ENCODE measurements at regions not wholly inside any gene's neighbourhood (a gene's known extent, or its start where the extent isn't known, plus 50 kb on each side); places are given as distances from the start of the nearest gene placed in this dataset.
"Not testable (repeated sequence)": the region's sequence is repeated elsewhere in the genome, so short reads cannot be mapped to it uniquely, and the experiment has no call there.

GRCh38 chr5:158058208-158059120, 199.5 kb upstream of the CLINT1 start:
- no peak for DNase-seq (ENCODE audit: low read depth)

DNA sequence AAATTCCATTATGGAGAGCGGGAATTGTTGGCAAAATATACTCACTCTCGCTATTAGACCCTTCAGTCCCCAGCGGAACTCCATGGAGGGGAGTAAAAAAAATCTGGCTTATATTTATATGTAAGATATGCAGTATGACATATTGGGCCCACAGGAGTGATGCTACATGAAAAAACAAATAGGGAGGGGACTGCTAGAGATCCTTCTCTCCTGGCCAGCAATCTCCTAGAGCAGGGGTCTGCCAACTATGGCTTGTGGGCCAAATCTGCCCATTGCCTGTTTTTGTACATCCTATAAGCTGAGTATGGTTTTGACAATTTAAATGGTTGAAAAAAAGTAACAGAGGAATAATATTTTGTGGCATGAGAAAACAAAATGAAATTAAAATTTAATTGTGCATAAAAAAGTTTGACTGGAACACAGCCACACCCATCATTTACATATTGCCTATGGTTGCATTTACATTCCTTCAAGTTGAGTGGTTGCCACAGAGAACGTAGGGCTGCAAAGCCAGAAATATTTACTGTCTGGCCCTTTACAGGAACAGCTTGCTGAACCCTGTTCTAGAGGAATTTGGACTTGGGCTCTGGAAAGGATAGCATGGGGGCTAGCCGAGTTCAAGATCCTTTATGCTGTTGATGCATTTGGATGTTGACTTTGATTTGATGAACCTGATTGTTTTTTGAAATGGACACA, 197.3 kb upstream of the CLINT1 start:
- no peak for DNase-seq (ENCODE audit: low read depth)

DNA sequence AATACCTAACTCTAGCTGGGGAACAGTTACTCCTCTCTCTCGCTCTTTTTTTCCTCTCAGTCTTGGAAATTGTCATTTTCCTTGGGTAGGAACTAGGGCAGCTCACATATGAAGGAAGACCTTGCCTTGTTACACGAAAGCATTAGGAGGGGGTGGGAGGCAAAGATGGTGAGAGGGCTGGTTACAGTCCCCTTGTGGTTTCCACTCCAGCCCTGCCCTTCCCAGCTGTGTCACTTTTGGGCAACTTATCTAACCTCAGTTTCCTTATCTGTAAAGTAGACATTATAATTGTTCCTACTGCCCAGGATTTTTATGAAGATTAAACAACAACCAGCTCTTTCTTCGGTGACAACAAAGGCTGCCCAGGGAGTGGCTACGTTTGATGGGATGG, 196.2 kb upstream of the CLINT1 start:
- no peak for DNase-seq (ENCODE audit: low read depth)

GRCh38 chr5:158054223-158055110, 195.5 kb upstream of the CLINT1 start:
- no peak for DNase-seq (ENCODE audit: low read depth)

GRCh38 chr5:158051036-158051435, 192.1 kb upstream of the CLINT1 start:
- no peak for DNase-seq (ENCODE audit: low read depth)

GRCh38 chr5:158050421-158050820, 191.5 kb upstream of the CLINT1 start:
- DNase-seq (ENCODE audit: low read depth) = no peak

GRCh38 chr5:158049459-158049858, 190.5 kb upstream of the CLINT1 start:
- DNase-seq (ENCODE audit: low read depth) = no peak

DNA sequence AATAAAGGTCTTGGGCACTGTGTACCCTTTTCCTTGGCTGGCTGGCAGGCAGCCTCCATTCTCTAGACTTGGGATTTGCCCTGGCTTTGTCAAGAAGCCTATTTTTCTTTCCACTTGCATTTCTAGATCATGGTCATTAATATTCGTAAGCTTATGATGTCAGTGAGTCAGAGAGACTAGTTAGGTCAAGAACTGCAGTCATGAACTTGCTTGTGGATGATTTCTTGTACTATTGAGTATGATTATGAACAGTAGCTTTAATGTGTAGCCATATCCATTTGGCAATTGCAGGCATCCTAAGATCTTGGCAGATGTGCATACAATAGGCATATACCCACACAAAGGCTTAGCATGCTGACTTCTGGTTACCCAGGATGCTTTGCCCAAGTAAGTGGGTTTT, 186.8 kb upstream of the CLINT1 start:
- DNase-seq (ENCODE audit: low read depth) = no peak

DNA sequence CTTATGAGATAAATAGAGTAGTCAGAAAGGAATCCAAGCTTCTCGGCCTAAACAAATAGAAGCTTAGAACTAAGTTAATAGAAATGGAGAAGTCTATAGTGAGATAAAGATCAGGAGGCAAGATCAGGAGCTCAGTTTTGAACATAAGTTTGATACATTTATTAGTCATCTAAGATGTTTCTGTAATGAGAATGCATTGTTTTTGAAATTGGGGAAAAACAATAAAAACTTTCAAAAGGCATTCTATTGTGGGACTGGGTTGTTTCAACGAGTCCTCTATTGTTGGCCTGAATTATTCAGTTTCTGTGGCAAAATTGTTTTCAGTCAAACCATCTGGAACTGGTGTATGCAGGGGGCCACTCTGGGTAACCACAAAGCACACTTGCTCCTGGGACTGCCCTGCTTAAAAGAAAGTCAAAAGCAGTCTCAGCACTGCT, 181.0 kb upstream of the CLINT1 start:
- no peak for DNase-seq (ENCODE audit: low read depth)

DNA sequence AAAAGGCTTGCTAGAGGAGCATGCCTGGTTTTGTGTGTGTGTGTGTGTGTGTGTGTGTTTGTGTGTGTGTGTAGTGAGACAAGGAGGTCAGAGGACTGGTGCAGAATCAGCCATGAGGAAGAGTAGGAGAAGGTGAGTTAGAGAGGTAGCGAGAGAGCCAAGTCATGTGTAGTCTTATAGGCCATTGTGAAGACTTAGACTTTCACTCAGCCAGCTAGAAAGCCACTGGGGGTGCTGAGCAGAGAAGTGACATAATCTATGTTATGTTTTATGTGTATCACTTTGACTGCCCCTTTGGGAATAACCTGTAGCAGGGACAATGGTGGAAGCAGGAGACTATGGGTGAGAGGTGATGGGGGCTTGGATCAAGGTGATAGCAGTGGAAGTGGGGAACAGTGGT, 180.5 kb upstream of the CLINT1 start:
- DNase-seq (ENCODE audit: low read depth) = no peak

DNA sequence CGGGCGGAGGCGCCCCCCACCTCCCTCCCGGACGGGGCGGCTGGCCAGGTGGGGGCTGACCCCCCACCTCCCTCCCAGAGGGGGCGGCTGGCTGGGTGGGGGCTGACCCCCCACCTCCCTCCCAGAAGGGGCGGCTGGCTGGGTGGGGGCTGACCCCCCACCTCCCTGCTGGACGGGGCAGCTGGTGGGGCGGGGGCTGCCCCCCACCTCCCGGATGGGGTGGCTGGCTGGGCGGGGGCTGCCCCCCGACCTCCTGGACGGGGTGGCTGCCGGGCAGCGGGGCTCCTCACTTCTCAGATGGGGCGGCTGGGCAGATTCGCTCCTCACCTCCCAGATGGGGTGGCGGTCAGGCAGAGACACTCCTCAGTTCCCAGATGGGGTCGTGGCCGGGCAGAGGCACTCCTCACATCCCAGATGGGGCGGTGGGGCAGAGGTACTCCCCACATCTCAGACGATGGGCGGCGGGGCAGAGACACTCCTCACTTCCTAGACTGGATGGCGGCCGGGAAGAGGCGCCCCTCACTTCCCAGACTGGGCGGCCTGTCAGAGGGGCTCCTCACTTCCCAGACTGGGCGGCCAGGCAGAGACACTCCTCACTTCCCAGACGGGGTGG, 178.1 kb upstream of the CLINT1 start:
- DNase-seq (ENCODE audit: low read depth) = not testable (repeated sequence)

DNA sequence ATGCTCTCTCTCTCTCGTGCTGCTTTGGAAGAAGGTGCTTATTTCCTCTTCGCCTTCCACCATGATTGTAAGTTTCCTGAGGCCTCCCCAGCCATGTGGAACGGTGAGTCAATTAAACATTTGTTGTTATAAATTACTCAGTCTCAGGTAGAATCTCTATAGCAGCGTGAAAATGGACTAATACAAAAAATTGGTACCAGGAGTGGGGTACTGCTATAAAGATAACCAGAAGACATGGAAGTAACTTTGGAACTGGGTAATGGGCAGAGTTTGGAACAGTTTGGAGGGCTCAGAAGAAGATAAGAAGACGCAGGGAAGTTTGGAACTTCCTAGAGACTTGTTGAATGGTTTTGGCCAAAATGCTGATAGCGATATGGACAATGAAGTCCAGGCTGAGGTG, 175.6 kb upstream of the CLINT1 start:
- DNase-seq (ENCODE audit: low read depth) = not testable (repeated sequence)

- DNase-seq (ENCODE audit: low read depth) = no peak
These were observed 174.8 kb upstream of the CLINT1 start for GRCh38 chr5:158033724-158034123.

DNA sequence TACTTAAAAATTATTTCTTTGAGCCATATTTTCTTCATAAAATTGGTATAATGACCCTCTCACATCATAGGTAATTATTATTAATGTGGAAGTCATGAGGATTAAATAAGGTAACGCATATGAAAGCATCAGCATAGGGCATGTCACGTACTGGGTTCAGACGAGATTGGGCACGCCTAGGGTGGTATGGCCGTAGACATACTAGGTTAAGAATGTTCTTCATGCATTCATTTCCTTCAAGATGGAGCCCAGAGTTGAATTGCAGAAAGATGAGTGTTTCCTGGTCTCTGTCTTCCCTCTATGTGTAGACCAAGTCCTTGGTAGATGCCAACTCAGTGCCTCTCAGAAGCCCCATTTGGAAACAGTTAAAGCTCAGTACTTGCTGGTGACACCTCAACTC, 174.1 kb upstream of the CLINT1 start:
- DNase-seq (ENCODE audit: low read depth) = no peak

GRCh38 chr5:158032246-158032645, 173.3 kb upstream of the CLINT1 start:
- DNase-seq (ENCODE audit: low read depth) = no peak

DNA sequence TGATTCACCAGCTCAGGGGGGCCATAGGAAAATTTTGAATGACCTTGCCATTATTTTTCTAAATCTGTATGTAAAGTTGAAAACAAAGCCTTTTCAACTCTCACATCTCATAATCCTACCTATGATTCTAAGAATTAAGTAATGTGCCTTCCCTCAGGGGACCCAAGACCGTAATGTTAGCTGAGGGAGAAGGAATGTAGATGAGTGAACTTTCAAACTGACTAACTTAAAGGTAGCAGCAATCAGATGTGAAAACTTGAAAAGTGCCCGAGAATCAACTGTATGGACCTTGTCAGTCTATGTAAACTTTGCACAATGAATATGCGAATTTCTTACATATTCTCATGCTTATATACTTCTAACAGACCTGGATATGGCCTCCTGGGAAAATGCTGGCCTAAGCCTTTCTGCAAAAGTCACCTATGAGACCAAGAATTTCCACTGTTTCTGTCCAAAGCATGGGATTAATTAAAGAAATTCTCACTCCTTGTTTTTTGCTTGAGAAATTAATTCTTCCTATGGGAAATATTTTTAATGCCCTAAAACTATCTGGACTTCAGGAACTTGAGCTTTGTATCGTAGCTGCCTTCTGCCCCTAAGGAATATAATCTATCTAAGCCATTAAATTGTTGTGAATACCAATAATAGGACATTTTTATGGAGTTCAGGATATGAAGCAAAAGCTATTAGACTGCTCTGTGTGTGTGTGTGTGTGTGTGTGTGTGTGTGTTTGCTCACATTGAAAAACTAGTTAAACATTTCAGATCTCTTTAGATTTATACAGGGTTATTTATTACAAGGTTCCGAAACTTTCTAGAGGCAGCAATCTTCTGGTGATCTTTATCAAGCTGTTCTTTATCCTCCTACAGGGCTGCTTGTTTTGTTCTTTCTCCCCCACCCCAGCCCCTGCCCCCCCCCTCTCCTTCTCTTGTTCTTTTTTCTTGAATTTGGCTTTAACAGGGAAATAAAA, 169.1 kb upstream of the CLINT1 start:
- no peak for DNase-seq (ENCODE audit: low read depth)

GRCh38 chr5:158026304-158027031, 167.5 kb upstream of the CLINT1 start:
- DNase-seq (ENCODE audit: low read depth) = no peak

GRCh38 chr5:158023266-158023665, 164.3 kb upstream of the CLINT1 start:
- no peak for DNase-seq (ENCODE audit: low read depth)

- DNase-seq (ENCODE audit: low read depth) = no peak
These were observed 163.9 kb upstream of the CLINT1 start for GRCh38 chr5:158022837-158023236.

DNA sequence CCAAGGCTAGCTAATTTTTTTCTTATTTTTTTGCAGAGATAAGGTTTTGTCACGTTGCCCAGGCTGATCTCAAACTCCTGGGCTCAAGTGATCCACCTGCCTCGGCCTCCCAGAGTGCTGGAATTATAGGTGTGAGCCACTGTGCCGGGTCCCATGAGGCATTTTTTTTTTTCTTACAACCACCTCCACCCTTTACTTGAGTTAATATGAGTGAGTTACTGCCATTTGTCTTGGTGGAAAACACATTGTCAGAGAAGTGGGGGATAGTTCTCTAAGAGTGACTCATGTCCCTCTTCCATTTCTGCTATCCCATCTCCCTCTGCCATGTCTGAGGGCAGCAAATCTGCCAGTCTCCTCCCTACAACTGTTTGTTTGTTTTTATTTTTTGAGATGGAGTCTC, 163.4 kb upstream of the CLINT1 start:
- no peak for DNase-seq (ENCODE audit: low read depth)

Measured in CMK (cell line).